Choroid plexus epithelial cell (primary cell): ENCODE measurements at regions not wholly inside any gene's neighbourhood (a gene's known extent, or its start where the extent isn't known, plus 50 kb on each side); places are given as distances from the start of the nearest gene placed in this dataset.
"Not testable (repeated sequence)": the region's sequence is repeated elsewhere in the genome, so short reads cannot be mapped to it uniquely, and the experiment has no call there.

Experiments used
- DNase-seq: peaks from one replicate; pipeline ENCODE4 v3.0.0-alpha.2; 2010; ENCODE audit warnings: low read depth
- H3K4me3 ChIP-seq: 2 replicates; pipeline ENCODE4 v1.5.1; 2011; ENCODE audit warnings: low read depth, mild to moderate bottlenecking, control low read depth, low read length, moderate library complexity
- CTCF ChIP-seq: conservative IDR thresholded peaks from 2 replicates; pipeline ENCODE4 v1.5.1; 2011; ENCODE audit warnings: low read depth, mild to moderate bottlenecking, control low read depth, inconsistent platforms, low read length, moderate library complexity

GRCh38 chr14:95611293-95611880 lies 74.8 kb upstream of the TCL1B start:
- no peak for TF ChIP-seq CTCF
- DNase-seq, result no peak
- no peak overlapping the region for H3K4me3 ChIP-seq

- no peak overlapping the region for H3K4me3 ChIP-seq
- TF ChIP-seq CTCF, result no peak
- DNase-seq, result no peak
Measured at GRCh38 chr14:95614349-95614748, 71.9 kb upstream of the TCL1B start.

- TF ChIP-seq CTCF, result no peak
- no peak for DNase-seq
- no peak overlapping the region for H3K4me3 ChIP-seq
Measured at GRCh38 chr14:95616745-95617144, 69.5 kb upstream of the TCL1B start.

GRCh38 chr14:95619785-95620417 lies 66.3 kb upstream of the TCL1B start:
- no peak for TF ChIP-seq CTCF
- DNase-seq, result no peak
- H3K4me3 ChIP-seq, result no peak overlapping the region

GRCh38 chr14:95620659-95621059 lies 65.6 kb upstream of the TCL1B start:
- no peak overlapping the region for H3K4me3 ChIP-seq
- no peak for TF ChIP-seq CTCF
- no peak for DNase-seq

- DNase-seq, result no peak
- no peak overlapping the region for H3K4me3 ChIP-seq
- TF ChIP-seq CTCF, result no peak
Measured at GRCh38 chr14:95623195-95623594, 63.0 kb upstream of the TCL1B start.

GRCh38 chr14:95625710-95626109 lies 60.5 kb upstream of the TCL1B start:
- not testable (repeated sequence) for H3K4me3 ChIP-seq, DNase-seq
